ENCODE measurements at regions not wholly inside any gene's neighbourhood (a gene's known extent, or its start where the extent isn't known, plus 50 kb on each side); places are given as distances from the start of the nearest gene placed in this dataset.
A peak's percentile ranks its signal among the peaks of the same experiment; 100 is the strongest.
"Not testable (repeated sequence)": the region's sequence is repeated elsewhere in the genome, so short reads cannot be mapped to it uniquely, and the experiment has no call there.

GRCh38 chr10:3925184-3925583, 140.2 kb upstream of the KLF6 start:
- DNase-seq: no peak
- H3K27me3 ChIP-seq: no peaks in the 10 kb centered on the region
- TF ChIP-seq, protein P1, sequence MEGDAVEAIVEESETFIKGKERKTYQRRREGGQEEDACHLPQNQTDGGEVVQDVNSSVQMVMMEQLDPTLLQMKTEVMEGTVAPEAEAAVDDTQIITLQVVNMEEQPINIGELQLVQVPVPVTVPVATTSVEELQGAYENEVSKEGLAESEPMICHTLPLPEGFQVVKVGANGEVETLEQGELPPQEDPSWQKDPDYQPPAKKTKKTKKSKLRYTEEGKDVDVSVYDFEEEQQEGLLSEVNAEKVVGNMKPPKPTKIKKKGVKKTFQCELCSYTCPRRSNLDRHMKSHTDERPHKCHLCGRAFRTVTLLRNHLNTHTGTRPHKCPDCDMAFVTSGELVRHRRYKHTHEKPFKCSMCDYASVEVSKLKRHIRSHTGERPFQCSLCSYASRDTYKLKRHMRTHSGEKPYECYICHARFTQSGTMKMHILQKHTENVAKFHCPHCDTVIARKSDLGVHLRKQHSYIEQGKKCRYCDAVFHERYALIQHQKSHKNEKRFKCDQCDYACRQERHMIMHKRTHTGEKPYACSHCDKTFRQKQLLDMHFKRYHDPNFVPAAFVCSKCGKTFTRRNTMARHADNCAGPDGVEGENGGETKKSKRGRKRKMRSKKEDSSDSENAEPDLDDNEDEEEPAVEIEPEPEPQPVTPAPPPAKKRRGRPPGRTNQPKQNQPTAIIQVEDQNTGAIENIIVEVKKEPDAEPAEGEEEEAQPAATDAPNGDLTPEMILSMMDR (IDR thresholded peaks at IDR 0.05): no peak
- H3K27ac ChIP-seq: no peak overlapping the region
- H3K4me1 ChIP-seq: no peaks in the 10 kb centered on the region
- H3K36me3 ChIP-seq: no peaks in the 10 kb centered on the region
- no peaks in the 10 kb centered on the region for H3K9me3 ChIP-seq
- H3K4me3 ChIP-seq: no peak overlapping the region
- intact Hi-C loops (cut with DNase I): no loop called here
- ATAC-seq: no peak

DNA sequence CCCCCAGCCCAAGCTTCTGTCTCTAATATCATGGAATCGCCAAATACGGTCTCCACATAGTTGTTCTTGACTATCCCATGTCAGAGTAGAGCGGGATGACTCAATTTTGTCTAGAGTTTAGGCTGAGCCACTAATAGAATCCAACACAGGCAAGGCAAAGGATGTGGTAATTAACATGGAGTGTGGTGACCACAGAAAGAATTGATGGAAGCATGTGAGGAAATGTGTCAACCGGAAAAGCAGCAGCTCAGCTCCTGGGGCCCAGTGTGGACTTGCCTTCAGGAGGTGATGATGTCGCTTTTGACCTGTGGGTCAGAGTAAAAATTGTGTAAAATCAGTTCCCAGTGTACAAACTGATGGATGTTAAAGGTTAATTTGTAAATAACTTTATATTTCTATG, 139.3 kb upstream of the KLF6 start:
- DNase-seq (no peak), ATAC-seq (peak; percentile 47)
- Histone ChIP-seq H3K27me3 (no peaks in the 10 kb centered on the region), H3K9me3 (no peaks in the 10 kb centered on the region), H3K4me3 (no peak overlapping the region), H3K27ac (no peak overlapping the region), H3K36me3 (no peaks in the 10 kb centered on the region), H3K4me1 (no peaks in the 10 kb centered on the region)
- intact Hi-C loops (cut with DNase I): no loop called here
- TF ChIP-seq, protein P1 (IDR thresholded peaks at IDR 0.05): no peak

- TF ChIP-seq, protein P1 (IDR thresholded peaks at IDR 0.05): no peak
- intact Hi-C loops (cut with DNase I): no loop called here
- DNase-seq: no peak
- H3K4me1 ChIP-seq: no peaks in the 10 kb centered on the region
- ATAC-seq: no peak
- H3K9me3 ChIP-seq: peaks cover 0 to 7% of the 10 kb centered on the region in 2 donors
- no peak overlapping the region for H3K4me3 ChIP-seq
- no peaks in the 10 kb centered on the region for H3K27me3 ChIP-seq
- H3K27ac ChIP-seq: no peak overlapping the region
- H3K36me3 ChIP-seq: no peaks in the 10 kb centered on the region
Measured at GRCh38 chr10:3923033-3923432, 138.0 kb upstream of the KLF6 start.

GRCh38 chr10:3919709-3920308, 134.8 kb upstream of the KLF6 start:
- Histone ChIP-seq H3K27ac (no peak overlapping the region), H3K4me3 (no peak overlapping the region), H3K27me3 (no peaks in the 10 kb centered on the region), H3K4me1 (no peaks in the 10 kb centered on the region), H3K9me3 (peaks cover 0 to 9% of the 10 kb centered on the region in 2 donors), H3K36me3 (no peaks in the 10 kb centered on the region)
- TF ChIP-seq, protein P1 (IDR thresholded peaks at IDR 0.05): no peak
- DNase-seq (no peak), ATAC-seq (no peak)
- intact Hi-C loops (cut with DNase I): no loop called here

DNA sequence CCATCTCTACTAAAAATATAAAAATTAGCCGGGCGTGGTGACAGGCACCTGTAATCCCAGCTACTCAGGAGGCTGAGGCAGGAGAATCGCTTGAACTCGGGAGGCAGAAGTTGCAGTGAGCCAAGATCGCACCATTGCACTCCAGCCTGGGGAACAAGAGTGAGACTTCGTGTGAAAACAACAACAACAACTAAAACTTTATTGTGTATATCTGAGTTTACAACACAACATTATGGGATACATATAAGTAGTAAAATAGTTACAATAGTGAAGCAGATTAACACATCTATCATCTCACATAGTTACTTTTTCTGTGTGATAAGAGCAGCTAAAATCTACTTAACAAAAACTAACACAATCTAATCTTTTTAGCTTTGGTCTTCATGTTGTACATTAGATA, 132.4 kb upstream of the KLF6 start:
- H3K9me3 ChIP-seq; DNase-seq; intact Hi-C loops (cut with DNase I); ATAC-seq; H3K27ac ChIP-seq; H3K4me1 ChIP-seq; H3K27me3 ChIP-seq; H3K36me3 ChIP-seq; H3K4me3 ChIP-seq: not testable (repeated sequence)

DNA sequence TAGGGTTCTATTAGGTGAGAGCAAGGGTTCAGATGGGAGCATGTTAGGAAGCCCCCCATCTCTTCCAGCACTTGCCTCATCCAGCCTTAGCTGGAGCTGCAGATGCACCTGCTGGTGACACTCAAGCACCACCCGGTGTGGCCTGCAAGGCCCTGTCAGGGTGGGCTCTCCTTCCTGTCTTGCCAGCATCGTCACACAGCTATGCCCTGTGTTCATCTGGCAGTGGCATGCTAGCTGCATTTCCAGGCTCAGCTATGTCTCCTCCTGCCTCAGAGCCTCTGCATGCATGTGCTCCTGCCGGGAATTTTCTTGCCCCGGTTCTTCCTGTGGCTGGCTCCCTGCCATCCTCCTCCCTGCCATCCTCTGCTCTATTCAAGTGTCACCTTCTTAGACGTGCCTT, 129.7 kb upstream of the KLF6 start:
- Histone ChIP-seq H3K4me3 (no peak overlapping the region), H3K27ac (no peak overlapping the region), H3K4me1 (no peaks in the 10 kb centered on the region), H3K36me3 (no peaks in the 10 kb centered on the region), H3K27me3 (no peaks in the 10 kb centered on the region), H3K9me3 (peaks cover 0 to 9% of the 10 kb centered on the region in 2 donors)
- intact Hi-C loops (cut with DNase I): no loop called here
- DNase-seq: no peak
- no peak for ATAC-seq
- TF ChIP-seq, protein P1 (IDR thresholded peaks at IDR 0.05): no peak

Measured in left lung (tissue), 4 donors.